GM18519 (cell line): ENCODE measurements at regions not wholly inside any gene's neighbourhood (a gene's known extent, or its start where the extent isn't known, plus 50 kb on each side); places are given as distances from the start of the nearest gene placed in this dataset.

Experiments used
- ATAC-seq: cut with Tn5 transposase; IDR thresholded peaks from one replicate; pipeline ENCODE4 v1.9.1; 2021; ENCODE audit warnings: mild to moderate bottlenecking, moderate library complexity; ENCODE audit not compliant: unreplicated experiment, low FRiP score

- ATAC-seq: no peak
Measured at GRCh38 chr3:181660337-181660736, 51.4 kb upstream of the SOX2 start.

DNA sequence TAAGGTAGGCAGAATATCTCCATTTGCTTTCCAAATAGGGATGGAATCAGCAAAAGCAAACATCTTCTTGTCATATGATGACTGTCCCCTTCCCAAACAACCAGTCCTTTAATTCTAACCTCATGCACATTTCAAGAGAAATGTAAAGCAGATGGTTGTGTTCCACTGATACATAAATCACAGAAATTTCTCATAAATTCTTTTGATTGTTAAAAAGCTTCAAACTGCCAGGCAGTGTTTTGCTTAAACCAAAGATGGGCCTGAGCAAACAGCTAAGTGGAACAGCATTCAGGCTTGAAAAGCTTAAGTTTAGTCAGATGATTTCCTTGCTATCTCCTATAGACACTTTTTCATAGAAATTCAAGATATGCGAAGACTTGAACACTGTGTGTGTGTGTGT lies 74.3 kb upstream of the SOX2 start:
- ATAC-seq: no peak

DNA sequence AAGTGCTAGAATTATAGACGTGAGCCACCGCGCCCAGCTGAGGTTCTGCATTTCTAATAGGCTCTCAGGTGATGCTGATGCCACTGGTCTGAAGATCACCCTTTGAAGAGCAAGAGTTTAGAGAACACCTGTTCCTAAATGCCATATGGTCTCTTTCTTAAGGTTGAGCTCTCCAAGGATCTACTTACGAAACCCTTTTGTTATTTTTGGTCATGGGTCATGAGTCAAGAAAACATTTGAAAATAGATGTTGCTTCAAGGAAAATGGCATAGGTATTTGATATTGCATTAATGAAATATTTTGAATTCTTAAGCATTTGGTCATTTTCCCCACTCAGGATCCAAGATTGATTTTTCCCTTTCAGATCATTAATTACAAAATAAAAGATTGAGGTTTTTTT lies 74.7 kb upstream of the SOX2 start:
- no peak for ATAC-seq

DNA sequence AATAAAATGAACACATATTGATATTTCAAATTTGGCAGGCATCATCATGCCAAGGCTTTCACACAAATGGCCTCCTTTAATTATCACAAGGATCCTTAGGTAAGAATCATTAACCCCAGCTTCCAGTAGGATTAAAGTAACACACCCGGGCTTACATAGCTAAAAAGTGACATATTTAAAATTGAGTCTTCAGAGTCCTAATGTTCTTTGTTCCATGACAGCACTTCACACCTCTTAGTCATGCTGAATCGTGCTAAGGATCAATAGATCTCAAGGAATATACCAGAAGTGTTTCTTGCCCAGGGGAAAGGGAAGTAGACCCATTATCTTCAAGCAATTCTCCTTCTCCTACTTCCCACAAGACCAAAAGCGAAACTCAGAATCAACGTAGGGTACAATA lies 76.6 kb upstream of the SOX2 start:
- no peak for ATAC-seq

GRCh38 chr3:181633556-181633955 lies 78.2 kb upstream of the SOX2 start:
- ATAC-seq: no peak

- no peak for ATAC-seq
Measured at GRCh38 chr3:181631901-181632300, 79.8 kb upstream of the SOX2 start.

DNA sequence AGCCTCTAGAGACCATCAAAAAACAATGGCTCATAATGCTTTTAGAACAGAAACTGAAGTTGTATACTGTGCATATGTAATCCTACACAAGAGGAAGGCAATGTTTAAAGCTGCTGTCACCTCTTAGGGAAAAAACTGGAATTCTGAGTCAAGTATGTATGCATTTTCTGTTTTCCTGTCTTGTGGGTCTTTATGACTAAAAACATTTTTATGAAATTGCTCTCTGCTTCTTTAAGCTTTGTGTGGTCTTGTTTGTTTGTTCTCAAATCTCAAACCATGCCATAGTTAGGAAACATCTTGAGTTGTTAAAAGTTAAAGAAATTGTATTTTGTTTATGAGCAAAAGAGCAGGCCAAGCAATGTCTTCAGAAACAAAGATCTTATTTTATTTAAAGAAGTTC lies 80.9 kb upstream of the SOX2 start:
- no peak for ATAC-seq

DNA sequence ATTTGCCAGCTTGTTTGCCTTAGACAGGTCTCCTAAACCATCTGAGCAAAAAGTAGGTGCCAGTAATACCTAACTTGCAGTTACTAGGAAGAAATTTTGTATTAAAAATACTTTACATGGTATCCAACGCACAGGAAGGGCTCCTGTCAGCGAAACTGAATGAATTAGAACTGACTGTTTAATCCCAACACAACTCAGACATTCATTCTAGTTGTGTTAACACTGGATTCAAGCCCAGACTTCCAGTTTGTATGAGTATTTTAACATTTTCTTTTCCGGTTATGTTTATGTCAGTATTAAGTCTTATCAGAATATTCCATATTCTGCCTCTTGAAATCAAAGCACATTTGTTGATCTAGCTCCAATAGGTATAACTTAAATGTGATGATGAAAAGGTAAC lies 82.0 kb upstream of the SOX2 start:
- no peak for ATAC-seq

DNA sequence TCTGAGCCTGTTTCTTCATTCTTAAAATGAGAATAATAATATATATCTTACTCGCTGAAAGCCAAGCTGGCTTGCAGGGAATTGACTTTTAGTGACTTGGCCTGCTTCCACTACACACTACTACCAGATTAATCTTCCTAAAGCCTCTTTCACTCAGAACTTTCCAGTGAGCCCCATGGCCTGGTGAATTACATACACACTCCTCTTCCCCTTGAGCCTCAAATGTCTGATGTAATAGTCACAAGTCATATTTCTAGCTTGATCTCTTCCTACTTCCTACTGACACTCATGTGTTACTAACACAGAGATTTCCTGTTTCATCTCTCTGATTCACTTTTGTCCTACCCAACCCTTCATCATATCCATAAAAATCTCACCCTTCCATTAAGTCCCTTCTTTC lies 82.7 kb upstream of the SOX2 start:
- no peak for ATAC-seq

- ATAC-seq: no peak
Measured at GRCh38 chr3:181628384-181628783, 83.3 kb upstream of the SOX2 start.

- ATAC-seq: no peak
Measured at GRCh38 chr3:181626036-181626435, 85.7 kb upstream of the SOX2 start.

DNA sequence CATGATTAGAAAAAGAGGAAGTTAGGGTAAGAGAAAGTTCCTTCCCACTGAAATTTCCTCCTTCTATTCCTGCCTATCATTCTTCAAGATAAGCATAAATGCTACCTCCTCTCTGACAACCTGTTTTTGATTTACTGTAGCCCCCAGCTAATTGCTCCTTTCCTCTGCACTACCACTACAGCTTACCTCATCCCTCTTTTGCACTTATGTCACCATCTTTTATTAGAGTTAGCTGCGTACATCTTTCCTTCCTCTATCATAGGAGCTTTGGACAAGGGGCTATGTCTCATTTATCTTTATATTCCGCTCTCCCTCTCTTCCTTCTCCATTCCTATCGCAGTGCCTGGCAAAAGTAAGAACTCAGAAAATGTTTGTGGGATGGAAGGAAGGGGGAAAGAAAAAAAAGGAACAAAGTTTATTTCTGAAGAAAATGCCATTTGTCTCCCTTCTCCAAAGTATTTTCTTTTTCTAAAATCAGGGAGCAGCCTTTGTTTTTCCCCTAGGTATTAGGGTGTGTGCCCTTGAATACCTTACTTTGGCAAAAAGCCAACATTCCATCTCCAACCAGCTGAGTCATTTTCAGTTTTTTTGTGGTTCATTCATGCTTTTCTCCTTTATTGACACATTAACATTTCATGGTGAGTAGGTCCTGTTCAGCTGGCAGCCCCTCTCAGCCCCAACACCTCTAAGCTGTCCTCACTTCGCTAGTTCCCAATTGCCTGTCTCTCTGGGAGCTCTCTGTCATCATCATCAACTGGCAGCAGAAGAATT lies 87.6 kb upstream of the SOX2 start:
- ATAC-seq: no peak

DNA sequence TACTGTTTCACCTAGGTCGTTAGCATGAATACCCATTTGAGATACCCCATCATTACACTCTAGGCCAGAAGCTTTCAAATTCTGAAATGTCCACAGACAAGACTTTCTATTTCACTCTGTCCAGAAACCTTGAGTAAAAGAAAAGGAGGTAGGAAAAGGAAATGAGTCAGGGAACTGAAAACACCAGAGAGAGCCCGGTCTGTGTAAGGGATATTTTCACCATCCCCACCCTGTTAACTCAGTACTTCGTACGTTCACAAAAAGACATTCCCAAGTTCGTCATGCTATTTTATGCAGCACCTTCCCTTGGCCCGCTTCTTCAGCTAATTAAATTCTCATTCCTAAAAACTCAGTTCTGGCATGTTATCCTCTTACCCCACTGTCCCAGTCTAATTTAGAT lies 89.4 kb upstream of the SOX2 start:
- ATAC-seq: no peak

DNA sequence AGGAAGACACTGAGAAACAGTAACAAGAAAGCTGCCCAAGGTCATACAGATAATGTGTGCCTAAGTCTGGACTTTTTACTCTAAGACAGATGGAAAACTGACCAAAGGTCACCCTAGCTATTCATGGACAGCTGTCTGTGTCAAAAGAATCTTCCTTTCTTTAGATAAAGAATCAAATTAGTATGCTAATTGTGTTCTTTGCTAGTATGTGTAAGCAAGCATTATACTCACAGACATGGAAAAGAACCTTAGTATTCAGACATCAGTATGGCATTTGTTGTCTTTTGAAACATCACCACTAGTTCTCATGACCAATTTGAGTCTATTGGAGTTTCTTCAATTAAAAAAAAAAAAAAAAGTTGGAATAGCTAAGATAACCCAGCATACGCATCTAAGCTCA lies 91.8 kb upstream of the SOX2 start:
- ATAC-seq: no peak

GRCh38 chr3:181618260-181618659 lies 93.5 kb upstream of the SOX2 start:
- no peak for ATAC-seq

- ATAC-seq: no peak
Measured at GRCh38 chr3:181616088-181617070, 95.3 kb upstream of the SOX2 start.

- no peak for ATAC-seq
Measured at GRCh38 chr3:181615666-181616065, 96.1 kb upstream of the SOX2 start.

- ATAC-seq: no peak
Measured at GRCh38 chr3:181614878-181615277, 96.8 kb upstream of the SOX2 start.

GRCh38 chr3:181613813-181614212 lies 97.9 kb upstream of the SOX2 start:
- ATAC-seq: no peak

GRCh38 chr3:181613191-181613590 lies 98.5 kb upstream of the SOX2 start:
- no peak for ATAC-seq

DNA sequence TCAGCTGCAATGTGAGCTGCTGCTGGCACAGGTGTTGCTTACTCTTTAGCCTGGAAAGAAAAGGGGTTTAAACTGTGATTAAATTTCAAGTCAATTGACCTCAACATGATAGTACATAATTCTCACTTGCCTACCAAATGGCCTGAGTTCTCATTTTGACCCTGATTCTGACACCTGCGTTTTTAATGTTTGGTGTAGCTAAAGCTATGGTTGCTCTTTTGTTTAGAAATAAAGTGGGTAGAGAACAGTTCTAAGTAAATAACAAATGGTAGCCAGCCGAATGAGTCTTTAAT lies 100.8 kb upstream of the SOX2 start:
- ATAC-seq: no peak
